PC-9 (cell line): ENCODE measurements at regions not wholly inside any gene's neighbourhood (a gene's known extent, or its start where the extent isn't known, plus 50 kb on each side); places are given as distances from the start of the nearest gene placed in this dataset.

ENCODE experiments used
- BruUV-seq: library from RNA; stranded (reverse); fragments of 400-500 nt; replicated peaks from 2 replicates; lab custom pipeline; 2021; lab: Mats Ljungman, UMichigan
- CTCF ChIA-PET: fragments of 300-600 bp; sonication (Branson Sonifier 250); formaldehyde crosslinking; loops from one replicate; lab custom pipeline; 2022; ENCODE audit warnings: antibody characterized with exemption; lab: Charles Lee
- POLR2A ChIA-PET: fragments of 300-600 bp; sonication (Branson Sonifier 250); formaldehyde crosslinking; loops from one replicate; lab custom pipeline; 2022; ENCODE audit warnings: antibody characterized with exemption; ENCODE audit not compliant: unreplicated experiment; lab: Charles Lee
- DNase-seq, 2 experiments: peaks; one replicate each; pipeline versions ENCODE4 v3.0.0 to v3.0.0-alpha.2; 2015 to 2022; ENCODE audit warnings: mixed read lengths in 1 of 2
- H2AFZ ChIP-seq: fragments of 200-600 bp; sonication (generic); 2 replicates; pipeline ENCODE4 v1.8.1; 2017; ENCODE audit warnings: antibody characterized with exemption
- H3F3A ChIP-seq: fragments of 200-600 bp; sonication (generic); 2 replicates; pipeline ENCODE4 v1.8.1; 2017; ENCODE audit warnings: antibody characterized with exemption, mild to moderate bottlenecking, low read depth; ENCODE audit not compliant: insufficient read depth
- H3K27ac ChIP-seq: fragments of 200-600 bp; sonication (generic); 2 replicates; pipeline ENCODE4 v1.6.1; 2016; ENCODE audit warnings: mixed run types
- H3K27me3 ChIP-seq: fragments of 200-600 bp; sonication (generic); 2 replicates; pipeline ENCODE4 v1.6.1; 2016; ENCODE audit warnings: low read depth, mixed run types; ENCODE audit not compliant: insufficient read depth
- H3K36me3 ChIP-seq: fragments of 200-600 bp; sonication (generic); 2 replicates; pipeline ENCODE4 v1.6.1; 2016; ENCODE audit warnings: low read depth, mixed run types
- H3K4me1 ChIP-seq: fragments of 200-600 bp; sonication (generic); replicated peaks from 2 replicates; pipeline ENCODE4 v1.6.1; 2016; ENCODE audit warnings: mixed run types; ENCODE audit not compliant: insufficient read depth
- H3K4me2 ChIP-seq: fragments of 200-600 bp; sonication (generic); 2 replicates; pipeline ENCODE4 v1.6.1; 2017; ENCODE audit warnings: mixed run types
- H3K4me3 ChIP-seq: fragments of 200-600 bp; sonication (generic); 2 replicates; pipeline ENCODE4 v1.6.1; 2016; ENCODE audit warnings: mixed run types
- H3K79me2 ChIP-seq: fragments of 200-600 bp; sonication (generic); 2 replicates; pipeline ENCODE4 v1.6.1; 2017; ENCODE audit warnings: low read depth, mixed run types
- H3K9me2 ChIP-seq: fragments of 200-600 bp; sonication (generic); 2 replicates; pipeline ENCODE4 v1.8.1; 2017; ENCODE audit warnings: mild to moderate bottlenecking; ENCODE audit not compliant: insufficient read depth
- H3K9me3 ChIP-seq: fragments of 200-600 bp; sonication (generic); 2 replicates; pipeline ENCODE4 v1.8.1; 2016; ENCODE audit warnings: low read depth; ENCODE audit not compliant: insufficient read depth
- H4K20me1 ChIP-seq: fragments of 200-600 bp; sonication (generic); 2 replicates; pipeline ENCODE4 v1.8.1; 2017; ENCODE audit not compliant: insufficient read depth
- CTCF ChIP-seq: fragments of 200-600 bp; sonication (generic); conservative IDR thresholded peaks from 2 replicates; pipeline ENCODE4 v1.6.1; 2017; ENCODE audit warnings: mixed run types, antibody characterized with exemption, mild to moderate bottlenecking, moderate library complexity
- EZH2 ChIP-seq: fragments of 200-600 bp; sonication (generic); IDR thresholded peaks from 2 replicates; pipeline ENCODE4 v1.8.0; 2017; ENCODE audit warnings: antibody characterized with exemption, low read depth
- intact Hi-C: fragments of 100-400 bp; cut with micrococcal nuclease; formaldehyde crosslinking; loops from one replicate; pipeline ENCODE4 v1.10.0; 2022; ENCODE audit not compliant: unreplicated experiment

GRCh38 chr2:228735697-228736096, 535.4 kb downstream of the PID1 start:
- BruUV-seq, result no TSS peak
- Histone ChIP-seq H3K9me3 (no peaks in the 10 kb centered on the region), H2AFZ (no peak overlapping the region)

GRCh38 chr2:228731517-228731916, 539.6 kb downstream of the PID1 start:
- ChIA-PET POLR2A (no interaction called here), CTCF (no interaction called here)
- H3K4me2 ChIP-seq, result no peak overlapping the region
- H3F3A ChIP-seq, result no peaks in the 10 kb centered on the region
- H4K20me1 ChIP-seq, result no peaks in the 10 kb centered on the region
- H3K9me3 ChIP-seq, result no peaks in the 10 kb centered on the region
- no peaks in the 10 kb centered on the region for H3K27me3 ChIP-seq
- no peak for DNase-seq
- no peaks in the 10 kb centered on the region for H3K9me2 ChIP-seq
- no peak overlapping the region for H3K27ac ChIP-seq
- no peak for TF ChIP-seq CTCF
- TF ChIP-seq EZH2, result no peak
- no peak overlapping the region for H2AFZ ChIP-seq
- intact Hi-C loops, result no loop called here
- H3K4me1 ChIP-seq, result no peaks in the 10 kb centered on the region
- BruUV-seq, result no TSS peak
- no peaks in the 10 kb centered on the region for H3K79me2 ChIP-seq
- no peaks in the 10 kb centered on the region for H3K36me3 ChIP-seq
- no peak overlapping the region for H3K4me3 ChIP-seq

More at GRCh38 chr2:228735697-228736096, 535.4 kb downstream of the PID1 start:
- no peak for DNase-seq
- TF ChIP-seq EZH2 (no peak), CTCF (no peak)
- no peaks in the 10 kb centered on the region for H3K9me2 ChIP-seq
- POLR2A ChIA-PET, result no interaction called here
- H3K27me3 ChIP-seq, result no peaks in the 10 kb centered on the region
- no peaks in the 10 kb centered on the region for H4K20me1 ChIP-seq
- no peaks in the 10 kb centered on the region for H3F3A ChIP-seq
- intact Hi-C loops, result no loop called here
- H3K27ac ChIP-seq, result no peak overlapping the region
- CTCF ChIA-PET, result no interaction called here
- no peaks in the 10 kb centered on the region for H3K79me2 ChIP-seq
- H3K36me3 ChIP-seq, result no peaks in the 10 kb centered on the region
- no peaks in the 10 kb centered on the region for H3K4me1 ChIP-seq
- H3K4me3 ChIP-seq, result no peak overlapping the region
- H3K4me2 ChIP-seq, result no peak overlapping the region

- Histone ChIP-seq H3K4me2 (no peak overlapping the region), H3K4me1 (no peaks in the 10 kb centered on the region), H3K79me2 (no peaks in the 10 kb centered on the region), H4K20me1 (no peaks in the 10 kb centered on the region), H3K36me3 (no peaks in the 10 kb centered on the region), H3K27ac (no peak overlapping the region), H3K27me3 (no peaks in the 10 kb centered on the region), H3F3A (no peaks in the 10 kb centered on the region), H3K9me2 (no peaks in the 10 kb centered on the region), H3K4me3 (no peak overlapping the region), H2AFZ (no peak overlapping the region), H3K9me3 (no peaks in the 10 kb centered on the region)
- BruUV-seq, result no TSS peak
- intact Hi-C loops, result no loop called here
- ChIA-PET POLR2A (no interaction called here), CTCF (no interaction called here)
- DNase-seq, result no peak
- no peak for TF ChIP-seq EZH2
- no peak for TF ChIP-seq CTCF
Observed at GRCh38 chr2:228728961-228729360, 542.1 kb downstream of the PID1 start.
